ENCODE measurements at regions not wholly inside any gene's neighbourhood (a gene's known extent, or its start where the extent isn't known, plus 50 kb on each side); places are given as distances from the start of the nearest gene placed in this dataset.

DNA sequence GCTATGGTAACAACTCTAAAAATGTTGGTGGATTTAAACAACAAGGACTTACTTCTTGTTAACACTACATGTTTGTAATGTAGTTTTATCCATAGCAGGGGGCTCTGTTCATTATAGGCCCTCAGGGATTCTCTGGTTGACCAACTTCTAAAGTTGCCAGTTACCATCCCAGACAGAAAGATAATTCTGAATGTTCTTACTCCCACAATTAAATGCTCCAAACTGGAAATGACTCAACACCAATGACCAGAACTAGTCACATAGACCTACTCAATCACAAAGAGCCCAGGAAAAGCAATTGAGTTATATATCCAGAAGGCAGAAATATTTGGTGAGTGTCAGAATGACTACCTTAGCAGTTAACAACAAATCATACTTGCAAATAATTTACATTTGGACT, 199.3 kb upstream of the UMPS start:
- H3K4me1 ChIP-seq (replicated peaks; ENCODE audit: insufficient read depth): no peaks in the 10 kb centered on the region

GRCh38 chr3:124532071-124532470, 198.2 kb upstream of the UMPS start:
- ChIA-PET CTCF (no interaction called here), POLR2A (ENCODE audit: unreplicated experiment) (no interaction called here)
- Histone ChIP-seq H3K9me3 (ENCODE audit: insufficient read depth, low read depth) (no peaks in the 10 kb centered on the region), H2AFZ (no peak overlapping the region), H3K79me2 (ENCODE audit: low read depth) (no peaks in the 10 kb centered on the region), H3K4me1 (replicated peaks; ENCODE audit: insufficient read depth) (no peaks in the 10 kb centered on the region), H3K27ac (no peak overlapping the region), H3K9me2 (ENCODE audit: insufficient read depth) (no peaks in the 10 kb centered on the region), H4K20me1 (ENCODE audit: insufficient read depth) (no peaks in the 10 kb centered on the region), H3K4me3 (no peak overlapping the region), H3K27me3 (ENCODE audit: insufficient read depth, low read depth) (peaks cover 76% of the 10 kb centered on the region), H3F3A (ENCODE audit: insufficient read depth, low read depth) (no peaks in the 10 kb centered on the region), H3K36me3 (ENCODE audit: low read depth) (no peaks in the 10 kb centered on the region), H3K4me2 (no peak overlapping the region)
- DNase-seq: no peak
- BruUV-seq (replicated peaks): no TSS peak
- TF ChIP-seq CTCF (conservative IDR thresholded peaks at IDR 0.05) (no peak), EZH2 (IDR thresholded peaks at IDR 0.05; ENCODE audit: low read depth) (no peak)
- intact Hi-C loops (cut with micrococcal nuclease; ENCODE audit: unreplicated experiment): no loop called here

More for the DNA sequence above, 199.3 kb upstream of the UMPS start:
- intact Hi-C loops (cut with micrococcal nuclease; ENCODE audit: unreplicated experiment): no loop called here
- Histone ChIP-seq H3K36me3 (ENCODE audit: low read depth) (no peaks in the 10 kb centered on the region), H3K27ac (no peak overlapping the region), H3K9me3 (ENCODE audit: insufficient read depth, low read depth) (no peaks in the 10 kb centered on the region), H4K20me1 (ENCODE audit: insufficient read depth) (no peaks in the 10 kb centered on the region), H3K79me2 (ENCODE audit: low read depth) (no peaks in the 10 kb centered on the region), H3K4me2 (no peak overlapping the region), H2AFZ (no peak overlapping the region), H3K4me3 (no peak overlapping the region), H3K9me2 (ENCODE audit: insufficient read depth) (no peaks in the 10 kb centered on the region), H3K27me3 (ENCODE audit: insufficient read depth, low read depth) (peaks cover 70% of the 10 kb centered on the region), H3F3A (ENCODE audit: insufficient read depth, low read depth) (no peaks in the 10 kb centered on the region)
- ChIA-PET POLR2A (ENCODE audit: unreplicated experiment) (no interaction called here), CTCF (no interaction called here)
- TF ChIP-seq CTCF (conservative IDR thresholded peaks at IDR 0.05) (no peak), EZH2 (IDR thresholded peaks at IDR 0.05; ENCODE audit: low read depth) (no peak)
- no TSS peak for BruUV-seq (replicated peaks)
- no peak for DNase-seq

DNA sequence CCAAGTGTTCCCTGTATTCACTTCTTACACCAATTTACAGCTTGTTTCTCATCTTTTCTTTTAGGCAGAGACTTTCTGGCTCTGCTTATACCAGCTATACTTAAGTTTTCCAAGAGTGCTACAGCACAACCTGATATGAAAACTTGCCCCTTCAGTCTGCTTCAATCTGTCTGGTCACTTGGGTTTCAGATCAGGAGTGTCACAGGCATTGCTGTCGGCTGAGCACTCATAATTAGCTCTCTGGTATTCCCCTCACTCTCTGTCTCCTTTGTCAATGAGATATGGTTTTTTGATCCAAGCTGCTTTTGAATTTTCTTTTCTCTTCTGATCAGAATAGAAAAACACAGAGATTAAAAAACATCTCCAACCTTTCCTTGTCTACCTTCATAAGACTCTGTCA, 194.9 kb upstream of the UMPS start:
- H3K4me3 ChIP-seq: no peak overlapping the region
- H3K27me3 ChIP-seq (ENCODE audit: insufficient read depth, low read depth): peaks cover 86% of the 10 kb centered on the region
- no peaks in the 10 kb centered on the region for H4K20me1 ChIP-seq (ENCODE audit: insufficient read depth)
- ChIA-PET CTCF (no interaction called here), POLR2A (ENCODE audit: unreplicated experiment) (no interaction called here)
- no TSS peak for BruUV-seq (replicated peaks)
- no peaks in the 10 kb centered on the region for H3K9me3 ChIP-seq (ENCODE audit: insufficient read depth, low read depth)
- DNase-seq: no peak
- no peaks in the 10 kb centered on the region for H3K36me3 ChIP-seq (ENCODE audit: low read depth)
- TF ChIP-seq EZH2 (IDR thresholded peaks at IDR 0.05; ENCODE audit: low read depth) (no peak), CTCF (conservative IDR thresholded peaks at IDR 0.05) (no peak)
- H3K4me1 ChIP-seq (replicated peaks; ENCODE audit: insufficient read depth): no peaks in the 10 kb centered on the region
- no peaks in the 10 kb centered on the region for H3K79me2 ChIP-seq (ENCODE audit: low read depth)
- H2AFZ ChIP-seq: no peak overlapping the region
- no peaks in the 10 kb centered on the region for H3K9me2 ChIP-seq (ENCODE audit: insufficient read depth)
- H3K27ac ChIP-seq: no peak overlapping the region
- no peaks in the 10 kb centered on the region for H3F3A ChIP-seq (ENCODE audit: insufficient read depth, low read depth)
- intact Hi-C loops (cut with micrococcal nuclease; ENCODE audit: unreplicated experiment): no loop called here
- H3K4me2 ChIP-seq: no peak overlapping the region
